IMR-90 (cell line): ENCODE measurements at regions not wholly inside any gene's neighbourhood (a gene's known extent, or its start where the extent isn't known, plus 50 kb on each side); places are given as distances from the start of the nearest gene placed in this dataset.

Source experiments
- ATAC-seq: fragments of 200-7000 bp; cut with Tn5 transposase; 2 replicates; pipeline ENCODE4 v1.9.1; 2020; ENCODE audit warnings: low read depth, mild to moderate bottlenecking, moderate library complexity
- BruUV-seq: library from RNA; stranded (reverse); fragments of 400-500 nt; replicated peaks from 2 replicates; lab custom pipeline; 2021; lab: Mats Ljungman, UMichigan
- CTCF ChIA-PET: fragments of 300-600 bp; formaldehyde crosslinking; extraction: SDS; loops from one replicate; lab custom pipeline; 2021; ENCODE audit warnings: antibody characterized with exemption; lab: Yijun Ruan, JAX
- POLR2A ChIA-PET: fragments of 300-600 bp; sonication (Branson Sonifier 250); formaldehyde crosslinking; loops from one replicate; lab custom pipeline; 2022; ENCODE audit warnings: antibody characterized with exemption; ENCODE audit not compliant: unreplicated experiment; lab: Charles Lee
- DNase-seq: peaks from one replicate; pipeline ENCODE4 v3.0.0; 2013
- H2AFZ ChIP-seq: replicated peaks from 2 replicates; pipeline ENCODE3; 2013; ENCODE audit warnings: low read length, mild to moderate bottlenecking; ENCODE audit not compliant: poor library complexity
- H2AK5ac ChIP-seq: 2 replicates; pipeline ENCODE4 v1.6.1; 2013; ENCODE audit warnings: low read depth, low read length, inconsistent platforms
- H2AK9ac ChIP-seq: replicated peaks from 2 replicates; pipeline ENCODE3; 2013; ENCODE audit warnings: mild to moderate bottlenecking, low read depth, low read length, moderate library complexity; ENCODE audit not compliant: poor library complexity
- H2BK120ac ChIP-seq: 2 replicates; pipeline ENCODE4 v1.6.1; 2013; ENCODE audit warnings: low read depth, low read length, inconsistent platforms
- H2BK15ac ChIP-seq: 3 replicates; pipeline ENCODE4 v1.6.1; 2013; ENCODE audit warnings: low read depth, low read length, inconsistent platforms
- H2BK20ac ChIP-seq: 2 replicates; pipeline ENCODE4 v1.6.1; 2013; ENCODE audit warnings: low read depth, mild to moderate bottlenecking, inconsistent platforms, low read length, moderate library complexity
- H2BK5ac ChIP-seq: 2 replicates; pipeline ENCODE4 v1.6.1; 2013; ENCODE audit warnings: mild to moderate bottlenecking, low read depth, low read length, inconsistent platforms; ENCODE audit not compliant: poor library complexity, severe bottlenecking
- H3K14ac ChIP-seq: replicated peaks from 2 replicates; pipeline ENCODE4 v1.6.1; 2013; ENCODE audit warnings: low read depth, low read length, inconsistent platforms
- H3K18ac ChIP-seq: 2 replicates; pipeline ENCODE4 v1.6.1; 2013; ENCODE audit warnings: low read depth, low read length, control low read depth
- H3K23ac ChIP-seq: 2 replicates; pipeline ENCODE4 v1.6.1; 2013; ENCODE audit warnings: low read depth, low read length, inconsistent platforms
- H3K27ac ChIP-seq: 2 replicates; pipeline ENCODE4 v1.5.1; 2013; ENCODE audit warnings: mild to moderate bottlenecking, control low read depth, low read length; ENCODE audit not compliant: insufficient read depth
- H3K27me3 ChIP-seq: 2 replicates; pipeline ENCODE4 v1.6.1; 2013; ENCODE audit warnings: low read length; ENCODE audit not compliant: control insufficient read depth, insufficient read depth
- H3K36me3 ChIP-seq: 2 replicates; pipeline ENCODE4 v1.6.1; 2013; ENCODE audit warnings: low read length, mixed read lengths; ENCODE audit not compliant: control insufficient read depth, insufficient read depth
- H3K4ac ChIP-seq: 2 replicates; pipeline ENCODE4 v1.6.1; 2013; ENCODE audit warnings: low read depth, low read length, inconsistent platforms
- H3K4me1 ChIP-seq: 2 replicates; pipeline ENCODE4 v1.6.1; 2013; ENCODE audit warnings: low read length, mixed read lengths; ENCODE audit not compliant: control insufficient read depth, insufficient read depth
- H3K4me2 ChIP-seq: 2 replicates; pipeline ENCODE4 v1.6.1; 2013; ENCODE audit warnings: low read depth, mild to moderate bottlenecking, control low read depth, low read length, moderate library complexity
- H3K4me3 ChIP-seq: 2 replicates; pipeline ENCODE4 v1.5.1; 2013; ENCODE audit warnings: low read depth, mild to moderate bottlenecking, control low read depth, low read length, moderate library complexity; ENCODE audit not compliant: insufficient read depth
- H3K56ac ChIP-seq: 2 replicates; pipeline ENCODE4 v1.6.1; 2013; ENCODE audit warnings: low read length, inconsistent platforms; ENCODE audit not compliant: insufficient read depth; ENCODE audit errors: extremely low read depth
- H3K79me1 ChIP-seq, 2 experiments: 2 replicates each; pipeline ENCODE4 v1.6.1; 2013; ENCODE audit warnings: low read length in 2 of 2, inconsistent platforms in 1 of 2, low read depth in 1 of 2
- H3K9ac ChIP-seq: 2 replicates; pipeline ENCODE4 v1.6.1; 2013; ENCODE audit warnings: low read depth, low read length, control low read depth
- H3K9me1 ChIP-seq: 2 replicates; pipeline ENCODE4 v1.6.1; 2013; ENCODE audit warnings: low read length, inconsistent platforms; ENCODE audit not compliant: insufficient read depth
- H3K9me3 ChIP-seq: 2 replicates; pipeline ENCODE4 v1.6.1; 2013; ENCODE audit warnings: low read length; ENCODE audit not compliant: control insufficient read depth, insufficient read depth
- H4K20me1 ChIP-seq: 2 replicates; pipeline ENCODE4 v1.6.1; 2013; ENCODE audit warnings: low read length, inconsistent platforms; ENCODE audit not compliant: insufficient read depth
- H4K5ac ChIP-seq: 2 replicates; pipeline ENCODE4 v1.6.1; 2013; ENCODE audit warnings: mild to moderate bottlenecking, low read depth, low read length, control low read depth
- H4K8ac ChIP-seq, 2 experiments: 2 replicates each; pipeline ENCODE4 v1.6.1; 2013; ENCODE audit warnings: low read depth in 2 of 2, low read length in 2 of 2, control low read depth in 1 of 2, inconsistent platforms in 1 of 2
- H4K91ac ChIP-seq: 2 replicates; pipeline ENCODE4 v1.6.1; 2013; ENCODE audit warnings: low read depth, low read length, inconsistent platforms; ENCODE audit not compliant: insufficient read depth
- BHLHE40 ChIP-seq: fragments of 150-350 bp; IDR thresholded peaks from 2 replicates; pipeline ENCODE4 v1.6.1; 2016; ENCODE audit warnings: mild to moderate bottlenecking, low read depth, low read length
- CEBPB ChIP-seq: IDR thresholded peaks from 2 replicates; pipeline ENCODE4 v1.6.1; 2012; ENCODE audit warnings: low read depth, low read length, improper control_type of control experiment
- CHD1 ChIP-seq: IDR thresholded peaks from 2 replicates; pipeline ENCODE4 v1.6.1; 2012; ENCODE audit warnings: low read depth, low read length, improper control_type of control experiment
- FOS ChIP-seq: fragments of 150-350 bp; IDR thresholded peaks from 2 replicates; pipeline ENCODE4 v1.6.1; 2016; ENCODE audit warnings: low read depth, low read length
- MAFK ChIP-seq: IDR thresholded peaks from 2 replicates; pipeline ENCODE4 v1.6.1; 2012; ENCODE audit warnings: low read depth, low read length, improper control_type of control experiment
- MAZ ChIP-seq: IDR thresholded peaks from 2 replicates; pipeline ENCODE4 v1.6.1; 2012; ENCODE audit warnings: low read depth, mild to moderate bottlenecking, low read length, improper control_type of control experiment, moderate library complexity, borderline replicate concordance
- MXI1 ChIP-seq: IDR thresholded peaks from 2 replicates; pipeline ENCODE4 v1.6.1; 2012; ENCODE audit warnings: low read depth, mild to moderate bottlenecking, low read length, moderate library complexity, borderline replicate concordance
- NFE2L2 ChIP-seq: fragments of 150-350 bp; IDR thresholded peaks from 2 replicates; pipeline ENCODE4 v1.6.1; 2016; ENCODE audit warnings: low read depth, mild to moderate bottlenecking, low read length
- POLR2A ChIP-seq: IDR thresholded peaks from 2 replicates; pipeline ENCODE4 v1.6.1; 2012; ENCODE audit warnings: mild to moderate bottlenecking, low read depth, low read length
- RAD21 ChIP-seq: IDR thresholded peaks from 2 replicates; pipeline ENCODE4 v1.6.1; 2012; ENCODE audit warnings: low read length, improper control_type of control experiment
- RCOR1 ChIP-seq: IDR thresholded peaks from 2 replicates; pipeline ENCODE4 v1.6.1; 2012; ENCODE audit warnings: mild to moderate bottlenecking, low read length, improper control_type of control experiment; ENCODE audit not compliant: insufficient replicate concordance
- RFX5 ChIP-seq: IDR thresholded peaks from 2 replicates; pipeline ENCODE4 v1.8.0; 2012; ENCODE audit warnings: low read depth, mild to moderate bottlenecking, low read length, moderate library complexity
- SMC3 ChIP-seq: fragments of 150-350 bp; IDR thresholded peaks from 2 replicates; pipeline ENCODE4 v1.6.1; 2016; ENCODE audit warnings: low read depth, mild to moderate bottlenecking, antibody characterized with exemption, low read length, moderate library complexity
- WGBS, 2 experiments: methylation state at CpG; one replicate each; pipeline versions ENCODE4 v1.1.5 to v1.1.7; 2013; ENCODE audit warnings: missing lambda C conversion rate in 2 of 2; ENCODE audit not compliant: insufficient read length in 1 of 2; ENCODE audit errors: extremely low coverage in 2 of 2; 5-methylcytosine and 5-hydroxymethylcytosine counted together
- dilution Hi-C: fragments of 300-500 bp; cut with HindIII; formaldehyde crosslinking; loops from one replicate; pipeline ENCODE4 v1.14.3; 2018; ENCODE audit warnings: low sequenced_read_pairs; ENCODE audit not compliant: unreplicated experiment
- in situ Hi-C: fragments of 300-500 bp; cut with MboI; formaldehyde crosslinking; loops from 3 replicates; pipeline ENCODE4 v1.14.3; 2019; ENCODE audit warnings: low sequenced_read_pairs, inconsistent platforms, mixed read lengths
- intact Hi-C: fragments of 100-400 bp; cut with micrococcal nuclease; formaldehyde crosslinking; loops from 2 replicates; pipeline ENCODE4 v1.10.0; 2022
- TF ChIP-seq, protein P1 (sequence below): fragments of 150-350 bp; IDR thresholded peaks from 2 replicates; pipeline ENCODE4 v1.6.1; 2017; ENCODE audit warnings: mild to moderate bottlenecking, antibody characterized with exemption, low read length, low read depth
- TF ChIP-seq, protein P2 (sequence below): fragments of 150-350 bp; IDR thresholded peaks from 2 replicates; pipeline ENCODE4 v1.6.1; 2016; ENCODE audit warnings: low read depth, mild to moderate bottlenecking, low read length, moderate library complexity, borderline replicate concordance
- TF ChIP-seq, protein P3 (sequence below): conservative IDR thresholded peaks from 2 replicates; pipeline ENCODE4 v1.5.1; 2012; ENCODE audit warnings: mild to moderate bottlenecking, low read depth, low read length, improper control_type of control experiment

DNA sequence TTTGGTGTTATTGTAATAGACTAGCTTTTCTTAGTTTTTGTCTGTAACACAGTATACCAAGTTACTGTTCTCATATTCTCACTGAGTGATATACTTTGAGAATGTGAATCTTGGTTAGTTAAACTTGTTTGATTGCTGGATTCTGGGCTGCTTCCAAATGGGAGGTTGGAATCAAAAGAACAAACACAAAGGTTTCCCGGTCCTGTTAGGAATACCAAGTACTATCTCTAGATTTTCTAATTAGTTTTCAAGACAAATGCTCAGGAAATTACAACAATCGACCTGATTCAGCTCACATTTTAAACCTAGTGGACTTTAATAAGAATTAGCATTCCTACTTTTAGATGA lies 244.3 kb downstream of the CSNK1G3 start:
- Histone ChIP-seq H3K4me3 (no peak overlapping the region), H3K27ac (no peak overlapping the region), H2BK15ac (no peak overlapping the region), H2AK9ac (no peak overlapping the region), H4K8ac (peak overlapping the region in 1 of 2 experiments; percentile 56; a peak in 2 of 4 replicates), H2AFZ (no peak overlapping the region), H3K14ac (peak overlapping the region; percentile 38; the same call in 1 of the 2 replicates), H2BK20ac (peak overlapping the region; percentile 43; the same call in 1 of the 2 replicates), H3K9me3 (no peaks in the 10 kb centered on the region), H3K18ac (peak overlapping the region; percentile 88; the same call in 1 of the 2 replicates), H3K4me1 (peaks cover 9% of the 10 kb centered on the region; the same call in 1 of the 2 replicates), H2AK5ac (no peak overlapping the region), H3K4me2 (peak overlapping the region; percentile 85), H2BK5ac (peak overlapping the region; percentile 79), H2BK120ac (peak overlapping the region; percentile 59; the same call in 1 of the 2 replicates), H3K36me3 (no peaks in the 10 kb centered on the region), H3K4ac (no peak overlapping the region; the same call in 1 of the 2 replicates), H3K9me1 (0 out of 2 replicates have a peak, but pooled peaks cover 4% of the 10 kb centered on the region), H3K23ac (no peak overlapping the region), H3K79me1 (no peaks in the 10 kb centered on the region), H3K27me3 (no peaks in the 10 kb centered on the region), H4K5ac (peak overlapping the region; percentile 78; the same call in 1 of the 2 replicates), H4K20me1 (no peaks in the 10 kb centered on the region), H3K9ac (peak overlapping the region; percentile 9; the same call in 1 of the 2 replicates), H4K91ac (no peak overlapping the region; the same call in 1 of the 2 replicates), H3K56ac (no peak overlapping the region)
- WGBS, 2 experiments: no CpG with 5 or more reads among the region's 2 CpGs
- TF ChIP-seq RAD21 (no peak), MAFK (no peak), BHLHE40 (no peak), POLR2A (no peak), SMC3 (no peak), FOS (no peak), CEBPB (no peak), RFX5 (no peak), NFE2L2 (no peak), MAZ (no peak), MXI1 (no peak), CHD1 (no peak), RCOR1 (no peak)
- TF ChIP-seq, protein P1, sequence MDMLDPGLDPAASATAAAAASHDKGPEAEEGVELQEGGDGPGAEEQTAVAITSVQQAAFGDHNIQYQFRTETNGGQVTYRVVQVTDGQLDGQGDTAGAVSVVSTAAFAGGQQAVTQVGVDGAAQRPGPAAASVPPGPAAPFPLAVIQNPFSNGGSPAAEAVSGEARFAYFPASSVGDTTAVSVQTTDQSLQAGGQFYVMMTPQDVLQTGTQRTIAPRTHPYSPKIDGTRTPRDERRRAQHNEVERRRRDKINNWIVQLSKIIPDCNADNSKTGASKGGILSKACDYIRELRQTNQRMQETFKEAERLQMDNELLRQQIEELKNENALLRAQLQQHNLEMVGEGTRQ: no peak
- TF ChIP-seq, protein P2, sequence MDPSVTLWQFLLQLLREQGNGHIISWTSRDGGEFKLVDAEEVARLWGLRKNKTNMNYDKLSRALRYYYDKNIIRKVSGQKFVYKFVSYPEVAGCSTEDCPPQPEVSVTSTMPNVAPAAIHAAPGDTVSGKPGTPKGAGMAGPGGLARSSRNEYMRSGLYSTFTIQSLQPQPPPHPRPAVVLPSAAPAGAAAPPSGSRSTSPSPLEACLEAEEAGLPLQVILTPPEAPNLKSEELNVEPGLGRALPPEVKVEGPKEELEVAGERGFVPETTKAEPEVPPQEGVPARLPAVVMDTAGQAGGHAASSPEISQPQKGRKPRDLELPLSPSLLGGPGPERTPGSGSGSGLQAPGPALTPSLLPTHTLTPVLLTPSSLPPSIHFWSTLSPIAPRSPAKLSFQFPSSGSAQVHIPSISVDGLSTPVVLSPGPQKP: no peak
- TF ChIP-seq, protein P3, sequence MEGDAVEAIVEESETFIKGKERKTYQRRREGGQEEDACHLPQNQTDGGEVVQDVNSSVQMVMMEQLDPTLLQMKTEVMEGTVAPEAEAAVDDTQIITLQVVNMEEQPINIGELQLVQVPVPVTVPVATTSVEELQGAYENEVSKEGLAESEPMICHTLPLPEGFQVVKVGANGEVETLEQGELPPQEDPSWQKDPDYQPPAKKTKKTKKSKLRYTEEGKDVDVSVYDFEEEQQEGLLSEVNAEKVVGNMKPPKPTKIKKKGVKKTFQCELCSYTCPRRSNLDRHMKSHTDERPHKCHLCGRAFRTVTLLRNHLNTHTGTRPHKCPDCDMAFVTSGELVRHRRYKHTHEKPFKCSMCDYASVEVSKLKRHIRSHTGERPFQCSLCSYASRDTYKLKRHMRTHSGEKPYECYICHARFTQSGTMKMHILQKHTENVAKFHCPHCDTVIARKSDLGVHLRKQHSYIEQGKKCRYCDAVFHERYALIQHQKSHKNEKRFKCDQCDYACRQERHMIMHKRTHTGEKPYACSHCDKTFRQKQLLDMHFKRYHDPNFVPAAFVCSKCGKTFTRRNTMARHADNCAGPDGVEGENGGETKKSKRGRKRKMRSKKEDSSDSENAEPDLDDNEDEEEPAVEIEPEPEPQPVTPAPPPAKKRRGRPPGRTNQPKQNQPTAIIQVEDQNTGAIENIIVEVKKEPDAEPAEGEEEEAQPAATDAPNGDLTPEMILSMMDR: no peak
- peak; percentile 15 for ATAC-seq
- no TSS peak for BruUV-seq
- dilution Hi-C loops: no loop called here
- intact Hi-C loops: no loop called here
- ChIA-PET POLR2A (no interaction called here), CTCF (interaction anchor here (0.5 to 0.6 kb wide), 2 partner anchors 182 to 848 kb away, joined by 3 to 8 read pairs; no protein-coding TSS in a partner anchor)
- DNase-seq: no peak
- in situ Hi-C loops: no loop called here
